Stomach (tissue), 4 donors: ENCODE measurements at regions not wholly inside any gene's neighbourhood (a gene's known extent, or its start where the extent isn't known, plus 50 kb on each side); places are given as distances from the start of the nearest gene placed in this dataset.

ENCODE experiments used
- CTCF ChIP-seq, 7 experiments: fragments of 450-650 bp in 4 of 7; fragments of 200-600 bp in 3 of 7; sonication (generic) in 3 of 7; IDR thresholded peaks; one replicate each; pipeline ENCODE4 v1.5.1; 2016 to 2019; ENCODE audit warnings: antibody characterized with exemption in 7 of 7, control low read depth in 2 of 7, mild to moderate bottlenecking in 1 of 7
- POLR2A ChIP-seq, 4 donors: fragments of 450-650 bp; IDR thresholded peaks; one replicate each; pipeline ENCODE4 v1.6.1; 2016; ENCODE audit warnings: antibody characterized with exemption in 4 of 4, control low read depth in 2 of 4, mild to moderate bottlenecking in 1 of 4, moderate library complexity in 1 of 4
- POLR2AphosphoS5 ChIP-seq, 3 donors: sonication (generic); formaldehyde crosslinking; IDR thresholded peaks; one replicate each; pipeline ENCODE4 v1.6.1; 2016; ENCODE audit warnings: antibody characterized with exemption in 3 of 3

- TF ChIP-seq CTCF (IDR thresholded peaks at IDR 0.05) (no peak), POLR2A (IDR thresholded peaks at IDR 0.05) (no peak), POLR2AphosphoS5 (IDR thresholded peaks at IDR 0.05) (no peak)
Measured at GRCh38 chr11:29095821-29096220, 921.0 kb downstream of the KCNA4 start.
